Activated naive CD4-positive, alpha-beta T cell treated with anti-CD3 and anti-CD28 coated beads, Interleukin-2, amount 50 U/mL, for 24 hours (primary cell): ENCODE measurements at regions not wholly inside any gene's neighbourhood (a gene's known extent, or its start where the extent isn't known, plus 50 kb on each side); places are given as distances from the start of the nearest gene placed in this dataset.

ENCODE experiments used
- H3K27ac Mint-ChIP-seq: one replicate; pipeline ENCODE4 v1.8.0; 2021; ENCODE audit warnings: mild to moderate bottlenecking, mixed read lengths
- H3K27me3 Mint-ChIP-seq: one replicate; pipeline ENCODE4 v1.8.0; 2021; ENCODE audit warnings: mixed read lengths
- H3K36me3 Mint-ChIP-seq: one replicate; pipeline ENCODE4 v1.8.0; 2021; ENCODE audit warnings: mixed read lengths
- H3K4me1 Mint-ChIP-seq: one replicate; pipeline ENCODE4 v1.8.0; 2021; ENCODE audit warnings: mixed read lengths
- H3K4me3 Mint-ChIP-seq: one replicate; pipeline ENCODE4 v1.8.0; 2021; ENCODE audit warnings: mild to moderate bottlenecking, mixed read lengths
- H3K9me3 Mint-ChIP-seq: one replicate; pipeline ENCODE4 v1.8.0; 2021; ENCODE audit warnings: mixed read lengths

GRCh38 chr18:37967261-37967660 lies 401.7 kb upstream of the CELF4 start:
- Mint-ChIP-seq H3K4me1 (no peaks in the 10 kb centered on the region), H3K27ac (no peak overlapping the region), H3K27me3 (no peaks in the 10 kb centered on the region), H3K9me3 (no peaks in the 10 kb centered on the region), H3K36me3 (no peaks in the 10 kb centered on the region), H3K4me3 (no peak overlapping the region)

- no peak overlapping the region for H3K27ac Mint-ChIP-seq
- H3K36me3 Mint-ChIP-seq = no peaks in the 10 kb centered on the region
- no peaks in the 10 kb centered on the region for H3K9me3 Mint-ChIP-seq
- H3K27me3 Mint-ChIP-seq = no peaks in the 10 kb centered on the region
- H3K4me1 Mint-ChIP-seq = no peaks in the 10 kb centered on the region
- H3K4me3 Mint-ChIP-seq = no peak overlapping the region
Observed at GRCh38 chr18:37965572-37965970, 400.0 kb upstream of the CELF4 start.

GRCh38 chr18:37964885-37965571 lies 399.4 kb upstream of the CELF4 start:
- Mint-ChIP-seq H3K4me3 (no peak overlapping the region), H3K9me3 (no peaks in the 10 kb centered on the region), H3K36me3 (no peaks in the 10 kb centered on the region), H3K4me1 (no peaks in the 10 kb centered on the region), H3K27ac (no peak overlapping the region), H3K27me3 (no peaks in the 10 kb centered on the region)

GRCh38 chr18:37963837-37964236 lies 398.2 kb upstream of the CELF4 start:
- Mint-ChIP-seq H3K4me1 (no peaks in the 10 kb centered on the region), H3K27me3 (no peaks in the 10 kb centered on the region), H3K4me3 (no peak overlapping the region), H3K36me3 (no peaks in the 10 kb centered on the region), H3K9me3 (no peaks in the 10 kb centered on the region), H3K27ac (no peak overlapping the region)

- H3K36me3 Mint-ChIP-seq = no peaks in the 10 kb centered on the region
Observed at GRCh38 chr18:37962316-37962966, 396.8 kb upstream of the CELF4 start.

GRCh38 chr18:37958499-37958898 lies 392.9 kb upstream of the CELF4 start:
- H3K4me1 Mint-ChIP-seq = no peaks in the 10 kb centered on the region
- no peaks in the 10 kb centered on the region for H3K9me3 Mint-ChIP-seq
- no peaks in the 10 kb centered on the region for H3K27me3 Mint-ChIP-seq
- H3K36me3 Mint-ChIP-seq = no peaks in the 10 kb centered on the region
- no peak overlapping the region for H3K27ac Mint-ChIP-seq
- H3K4me3 Mint-ChIP-seq = no peak overlapping the region

More at GRCh38 chr18:37962316-37962966, 396.8 kb upstream of the CELF4 start:
- Mint-ChIP-seq H3K4me3 (no peak overlapping the region), H3K27me3 (no peaks in the 10 kb centered on the region), H3K27ac (no peak overlapping the region), H3K9me3 (no peaks in the 10 kb centered on the region), H3K4me1 (no peaks in the 10 kb centered on the region)

GRCh38 chr18:37956902-37957301 lies 391.3 kb upstream of the CELF4 start:
- H3K4me3 Mint-ChIP-seq = no peak overlapping the region
- no peak overlapping the region for H3K27ac Mint-ChIP-seq
- no peaks in the 10 kb centered on the region for H3K36me3 Mint-ChIP-seq
- no peaks in the 10 kb centered on the region for H3K9me3 Mint-ChIP-seq
- no peaks in the 10 kb centered on the region for H3K4me1 Mint-ChIP-seq
- no peaks in the 10 kb centered on the region for H3K27me3 Mint-ChIP-seq

- H3K27me3 Mint-ChIP-seq = no peaks in the 10 kb centered on the region
- H3K36me3 Mint-ChIP-seq = no peaks in the 10 kb centered on the region
- no peaks in the 10 kb centered on the region for H3K4me1 Mint-ChIP-seq
- H3K4me3 Mint-ChIP-seq = no peak overlapping the region
- H3K9me3 Mint-ChIP-seq = no peaks in the 10 kb centered on the region
- no peak overlapping the region for H3K27ac Mint-ChIP-seq
Observed at GRCh38 chr18:37956020-37956419, 390.4 kb upstream of the CELF4 start.

GRCh38 chr18:37955201-37955600 lies 389.6 kb upstream of the CELF4 start:
- no peak overlapping the region for H3K4me3 Mint-ChIP-seq
- no peaks in the 10 kb centered on the region for H3K4me1 Mint-ChIP-seq
- no peaks in the 10 kb centered on the region for H3K36me3 Mint-ChIP-seq
- H3K27ac Mint-ChIP-seq = no peak overlapping the region
- H3K27me3 Mint-ChIP-seq = no peaks in the 10 kb centered on the region
- no peaks in the 10 kb centered on the region for H3K9me3 Mint-ChIP-seq

- Mint-ChIP-seq H3K27me3 (no peaks in the 10 kb centered on the region), H3K36me3 (no peaks in the 10 kb centered on the region), H3K4me3 (no peak overlapping the region), H3K27ac (no peak overlapping the region), H3K9me3 (no peaks in the 10 kb centered on the region), H3K4me1 (no peaks in the 10 kb centered on the region)
Observed at GRCh38 chr18:37953876-37954275, 388.3 kb upstream of the CELF4 start.

GRCh38 chr18:37948471-37948870 lies 382.9 kb upstream of the CELF4 start:
- H3K27me3 Mint-ChIP-seq = no peaks in the 10 kb centered on the region
- H3K27ac Mint-ChIP-seq = no peak overlapping the region
- H3K4me3 Mint-ChIP-seq = no peak overlapping the region
- no peaks in the 10 kb centered on the region for H3K36me3 Mint-ChIP-seq
- peaks cover 3% of the 10 kb centered on the region for H3K9me3 Mint-ChIP-seq
- H3K4me1 Mint-ChIP-seq = no peaks in the 10 kb centered on the region

GRCh38 chr18:37946324-37946723 lies 380.7 kb upstream of the CELF4 start:
- H3K36me3 Mint-ChIP-seq = no peaks in the 10 kb centered on the region
- H3K9me3 Mint-ChIP-seq = peaks cover 9% of the 10 kb centered on the region
- no peak overlapping the region for H3K27ac Mint-ChIP-seq
- no peaks in the 10 kb centered on the region for H3K27me3 Mint-ChIP-seq
- no peaks in the 10 kb centered on the region for H3K4me1 Mint-ChIP-seq
- no peak overlapping the region for H3K4me3 Mint-ChIP-seq

- no peak overlapping the region for H3K27ac Mint-ChIP-seq
- no peaks in the 10 kb centered on the region for H3K4me1 Mint-ChIP-seq
- peaks cover 9% of the 10 kb centered on the region for H3K9me3 Mint-ChIP-seq
- no peak overlapping the region for H3K4me3 Mint-ChIP-seq
- no peaks in the 10 kb centered on the region for H3K36me3 Mint-ChIP-seq
- no peaks in the 10 kb centered on the region for H3K27me3 Mint-ChIP-seq
Observed at GRCh38 chr18:37944700-37945270, 379.2 kb upstream of the CELF4 start.

- no peak overlapping the region for H3K27ac Mint-ChIP-seq
- no peaks in the 10 kb centered on the region for H3K27me3 Mint-ChIP-seq
- no peaks in the 10 kb centered on the region for H3K4me1 Mint-ChIP-seq
- peaks cover 6% of the 10 kb centered on the region for H3K9me3 Mint-ChIP-seq
- no peaks in the 10 kb centered on the region for H3K36me3 Mint-ChIP-seq
- no peak overlapping the region for H3K4me3 Mint-ChIP-seq
Observed at GRCh38 chr18:37937287-37937686, 371.7 kb upstream of the CELF4 start.

- H3K36me3 Mint-ChIP-seq = no peaks in the 10 kb centered on the region
- H3K27ac Mint-ChIP-seq = no peak overlapping the region
- H3K4me3 Mint-ChIP-seq = no peak overlapping the region
- H3K4me1 Mint-ChIP-seq = no peaks in the 10 kb centered on the region
- H3K27me3 Mint-ChIP-seq = no peaks in the 10 kb centered on the region
- peaks cover 6% of the 10 kb centered on the region for H3K9me3 Mint-ChIP-seq
Observed at GRCh38 chr18:37935086-37935485, 369.5 kb upstream of the CELF4 start.

GRCh38 chr18:37930640-37931039 lies 365.0 kb upstream of the CELF4 start:
- no peaks in the 10 kb centered on the region for H3K4me1 Mint-ChIP-seq
- no peak overlapping the region for H3K27ac Mint-ChIP-seq
- peaks cover 2% of the 10 kb centered on the region for H3K27me3 Mint-ChIP-seq
- H3K4me3 Mint-ChIP-seq = no peak overlapping the region
- no peaks in the 10 kb centered on the region for H3K36me3 Mint-ChIP-seq
- H3K9me3 Mint-ChIP-seq = peaks cover 5% of the 10 kb centered on the region
